Activated CD4-positive, alpha-beta T cell treated with anti-CD3 and anti-CD28 coated beads, Interleukin-2, amount 50 U/mL, for 4 hours (primary cell): ENCODE measurements at regions not wholly inside any gene's neighbourhood (a gene's known extent, or its start where the extent isn't known, plus 50 kb on each side); places are given as distances from the start of the nearest gene placed in this dataset.
"Not testable (repeated sequence)": the region's sequence is repeated elsewhere in the genome, so short reads cannot be mapped to it uniquely, and the experiment has no call there.

Experiments used
- DNase-seq, 2 experiments: peaks; one replicate each; pipeline ENCODE4 v3.0.0-alpha.2; 2020

- not testable (repeated sequence) for DNase-seq
Observed at GRCh38 chr14:66031981-66032380, 454.2 kb upstream of the CCDC196 start.

GRCh38 chr14:66032800-66033199 lies 453.4 kb upstream of the CCDC196 start:
- DNase-seq, result no peak

- no peak for DNase-seq
Observed at GRCh38 chr14:66036547-66036946, 449.6 kb upstream of the CCDC196 start.

GRCh38 chr14:66037361-66037760 lies 448.8 kb upstream of the CCDC196 start:
- DNase-seq, result no peak

- no peak for DNase-seq
Observed at GRCh38 chr14:66038212-66038611, 448.0 kb upstream of the CCDC196 start.

- no peak for DNase-seq
Observed at GRCh38 chr14:66038618-66039017, 447.6 kb upstream of the CCDC196 start.

- DNase-seq, result no peak
Observed at GRCh38 chr14:66039495-66039894, 446.7 kb upstream of the CCDC196 start.

- no peak for DNase-seq
Observed at GRCh38 chr14:66041582-66041981, 444.6 kb upstream of the CCDC196 start.

GRCh38 chr14:66043921-66044320 lies 442.2 kb upstream of the CCDC196 start:
- DNase-seq, result no peak

GRCh38 chr14:66045572-66046021 lies 440.6 kb upstream of the CCDC196 start:
- no peak for DNase-seq

GRCh38 chr14:66046035-66046434 lies 440.1 kb upstream of the CCDC196 start:
- no peak for DNase-seq

GRCh38 chr14:66046591-66046990 lies 439.6 kb upstream of the CCDC196 start:
- DNase-seq, result no peak

- no peak for DNase-seq
Observed at GRCh38 chr14:66056268-66056907, 429.8 kb upstream of the CCDC196 start.

- no peak for DNase-seq
Observed at GRCh38 chr14:66056926-66057552, 429.1 kb upstream of the CCDC196 start.

GRCh38 chr14:66065188-66065587 lies 421.0 kb upstream of the CCDC196 start:
- DNase-seq, result no peak

- DNase-seq, result no peak
Observed at GRCh38 chr14:66066981-66067776, 419.0 kb upstream of the CCDC196 start.

GRCh38 chr14:66069036-66069435 lies 417.1 kb upstream of the CCDC196 start:
- DNase-seq, result no peak

- DNase-seq, result no peak
Observed at GRCh38 chr14:66069830-66070541, 416.2 kb upstream of the CCDC196 start.

GRCh38 chr14:66070542-66071319 lies 415.4 kb upstream of the CCDC196 start:
- DNase-seq, result peak; percentile 61 to 74

- no peak for DNase-seq
Observed at GRCh38 chr14:66072190-66073084, 413.7 kb upstream of the CCDC196 start.

- no peak for DNase-seq
Observed at GRCh38 chr14:66074537-66074936, 411.6 kb upstream of the CCDC196 start.
